ENCODE measurements at regions not wholly inside any gene's neighbourhood (a gene's known extent, or its start where the extent isn't known, plus 50 kb on each side); places are given as distances from the start of the nearest gene placed in this dataset.

- POLR2A ChIA-PET = no interaction called here
- TF ChIP-seq SUZ12 (IDR thresholded peaks at IDR 0.05; ENCODE audit: low read depth, low read length) = no peak
- no peak for TF ChIP-seq PCBP2 (optimal IDR thresholded peaks at IDR 0.05; ENCODE audit: low read depth, low read length, poor library complexity, severe bottlenecking)
- no peak for TF ChIP-seq BATF2 (CRISPR knock-in tag; IDR thresholded peaks at IDR 0.05)
- no peak for TF ChIP-seq RCOR2 (CRISPR knock-in tag; IDR thresholded peaks at IDR 0.05)
- no peak for TF ChIP-seq MNT (IDR thresholded peaks at IDR 0.05)
- TF ChIP-seq REPIN1 (CRISPR knock-in tag; IDR thresholded peaks at IDR 0.05; ENCODE audit: borderline replicate concordance, low read depth) = no peak
- no peak for TF ChIP-seq MZF1 (CRISPR knock-in tag; IDR thresholded peaks at IDR 0.05; ENCODE audit: borderline replicate concordance)
- TF ChIP-seq ZNF609 (CRISPR knock-in tag; IDR thresholded peaks at IDR 0.05; ENCODE audit: borderline replicate concordance) = no peak
- TF ChIP-seq PAXIP1 (CRISPR knock-in tag; conservative IDR thresholded peaks at IDR 0.05) = no peak
- TF ChIP-seq ZBTB44 (CRISPR knock-in tag; IDR thresholded peaks at IDR 0.05) = no peak
- TF ChIP-seq RBFOX2 (IDR thresholded peaks at IDR 0.05; ENCODE audit: low read depth, low read length) = no peak
- no peak for TF ChIP-seq ZNF205 (CRISPR knock-in tag; IDR thresholded peaks at IDR 0.05)
- TF ChIP-seq SP2 (CRISPR knock-in tag; IDR thresholded peaks at IDR 0.05) = no peak
Observed at GRCh38 chr1:143611159-143611558, 360.6 kb downstream of the FAM72C start.

More at GRCh38 chr1:143611159-143611558, 360.6 kb downstream of the FAM72C start:
- H3K4me1 ChIP-seq (ENCODE audit: insufficient read depth, low read length) = no peaks in the 10 kb centered on the region
- no peak overlapping the region for H3K27ac ChIP-seq (ENCODE audit: extremely low read length, insufficient read depth, low read length)
- H4K20me1 ChIP-seq (ENCODE audit: insufficient read depth, low read length) = no peaks in the 10 kb centered on the region
- CTCF ChIA-PET (ENCODE audit: low intra/inter-chr PET ratio, low total read pairs) = no interaction called here
- DNase-seq (ENCODE audit: low spot score) (no peak), ATAC-seq (no peak), FAIRE-seq (no peak)
- no peak overlapping the region for H2AFZ ChIP-seq (ENCODE audit: low read length)
- 5% methylated on average over 2 of the region's 2 CpGs for WGBS (ENCODE audit: low lambda C conversion rate)
- no peak overlapping the region for H3K4me2 ChIP-seq (ENCODE audit: low read depth, low read length)
- BruUV-seq (replicated peaks) = no TSS peak
- no peaks in the 10 kb centered on the region for H3K9me3 ChIP-seq (ENCODE audit: low read length)
- intact Hi-C loops (cut with micrococcal nuclease; ENCODE audit: unreplicated experiment) = no loop called here
- no peak overlapping the region for H3K9ac ChIP-seq (ENCODE audit: insufficient read depth, low read depth, low read length)
- H3K36me3 ChIP-seq (replicated peaks in 1 of 2; ENCODE audit: control insufficient read depth in 1 of 2, insufficient read depth in 2 of 2, low read length in 2 of 2) = no peaks in the 10 kb centered on the region
- H3K79me2 ChIP-seq (ENCODE audit: insufficient read depth, low read length) = no peaks in the 10 kb centered on the region
- in situ Hi-C loops (cut with HindIII; ENCODE audit: extremely low pct_ligation_motif_present, low pct_unique_long_range_greater_than_20kb) = no loop called here
- no peaks in the 10 kb centered on the region for H3K27me3 ChIP-seq (ENCODE audit: control insufficient read depth in 1 of 2, insufficient read depth in 2 of 2, low read length in 2 of 2)
- H3K4me3 ChIP-seq (replicated peaks in 1 of 3; ENCODE audit: insufficient read depth in 1 of 3, low read depth in 2 of 3, low read length in 3 of 3) = no peak overlapping the region
